ENCODE measurements at regions not wholly inside any gene's neighbourhood (a gene's known extent, or its start where the extent isn't known, plus 50 kb on each side); places are given as distances from the start of the nearest gene placed in this dataset.

DNA sequence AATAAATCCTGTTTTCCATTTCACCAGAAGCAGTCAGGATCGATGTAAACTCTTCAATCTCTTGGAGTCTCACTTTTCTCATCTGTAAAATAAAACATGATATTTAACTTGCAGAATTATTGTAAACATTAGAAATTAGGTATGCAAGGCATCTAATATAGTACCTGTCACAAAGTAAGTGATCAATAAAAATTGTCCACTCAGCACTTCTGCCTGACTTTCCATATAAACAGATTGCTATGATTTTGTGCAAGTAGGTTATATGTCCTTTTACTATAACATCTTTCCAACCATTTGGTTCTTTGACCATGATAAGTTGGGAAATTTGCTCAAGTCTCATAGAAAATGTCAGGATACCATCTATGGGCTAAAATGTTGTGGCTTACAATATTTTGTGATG, 148.8 kb upstream of the MTAP start (continued):
- no peak for TF ChIP-seq RAD21 (IDR thresholded peaks at IDR 0.05)

- Histone ChIP-seq H3K9ac (ENCODE audit: low read depth in 1 of 2, low read length in 2 of 2) (no peak overlapping the region), H3K4me1 (ENCODE audit: control insufficient read depth in 4 of 4, insufficient read depth in 4 of 4, low read length in 3 of 4) (no peaks in the 10 kb centered on the region), H3K4me3 (ENCODE audit: low read depth in 1 of 3, low read length in 3 of 3) (no peak overlapping the region), H3K27me3 (ENCODE audit: control insufficient read depth in 4 of 4, insufficient read depth in 4 of 4, low read length in 3 of 4) (peaks cover 0 to 3% (median under 1%) of the 10 kb centered on the region in 4 donors), H3K9me3 (ENCODE audit: control insufficient read depth in 4 of 4, low read length in 3 of 4) (no peaks in the 10 kb centered on the region), H3K27ac (ENCODE audit: low read depth in 1 of 2, low read length in 2 of 2) (no peak overlapping the region), H3K36me3 (ENCODE audit: control insufficient read depth in 4 of 4, insufficient read depth in 3 of 4, low read depth in 1 of 4, low read length in 3 of 4) (no peaks in the 10 kb centered on the region)
- TF ChIP-seq, protein P1, sequence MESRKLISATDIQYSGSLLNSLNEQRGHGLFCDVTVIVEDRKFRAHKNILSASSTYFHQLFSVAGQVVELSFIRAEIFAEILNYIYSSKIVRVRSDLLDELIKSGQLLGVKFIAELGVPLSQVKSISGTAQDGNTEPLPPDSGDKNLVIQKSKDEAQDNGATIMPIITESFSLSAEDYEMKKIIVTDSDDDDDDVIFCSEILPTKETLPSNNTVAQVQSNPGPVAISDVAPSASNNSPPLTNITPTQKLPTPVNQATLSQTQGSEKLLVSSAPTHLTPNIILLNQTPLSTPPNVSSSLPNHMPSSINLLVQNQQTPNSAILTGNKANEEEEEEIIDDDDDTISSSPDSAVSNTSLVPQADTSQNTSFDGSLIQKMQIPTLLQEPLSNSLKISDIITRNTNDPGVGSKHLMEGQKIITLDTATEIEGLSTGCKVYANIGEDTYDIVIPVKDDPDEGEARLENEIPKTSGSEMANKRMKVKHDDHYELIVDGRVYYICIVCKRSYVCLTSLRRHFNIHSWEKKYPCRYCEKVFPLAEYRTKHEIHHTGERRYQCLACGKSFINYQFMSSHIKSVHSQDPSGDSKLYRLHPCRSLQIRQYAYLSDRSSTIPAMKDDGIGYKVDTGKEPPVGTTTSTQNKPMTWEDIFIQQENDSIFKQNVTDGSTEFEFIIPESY (IDR thresholded peaks at IDR 0.05), result no peak
- TF ChIP-seq JUND (IDR thresholded peaks at IDR 0.05), result no peak
- no peak for TF ChIP-seq HNF4A (conservative IDR thresholded peaks at IDR 0.05)
- no peak for TF ChIP-seq RAD21 (IDR thresholded peaks at IDR 0.05)
- TF ChIP-seq, protein P2, sequence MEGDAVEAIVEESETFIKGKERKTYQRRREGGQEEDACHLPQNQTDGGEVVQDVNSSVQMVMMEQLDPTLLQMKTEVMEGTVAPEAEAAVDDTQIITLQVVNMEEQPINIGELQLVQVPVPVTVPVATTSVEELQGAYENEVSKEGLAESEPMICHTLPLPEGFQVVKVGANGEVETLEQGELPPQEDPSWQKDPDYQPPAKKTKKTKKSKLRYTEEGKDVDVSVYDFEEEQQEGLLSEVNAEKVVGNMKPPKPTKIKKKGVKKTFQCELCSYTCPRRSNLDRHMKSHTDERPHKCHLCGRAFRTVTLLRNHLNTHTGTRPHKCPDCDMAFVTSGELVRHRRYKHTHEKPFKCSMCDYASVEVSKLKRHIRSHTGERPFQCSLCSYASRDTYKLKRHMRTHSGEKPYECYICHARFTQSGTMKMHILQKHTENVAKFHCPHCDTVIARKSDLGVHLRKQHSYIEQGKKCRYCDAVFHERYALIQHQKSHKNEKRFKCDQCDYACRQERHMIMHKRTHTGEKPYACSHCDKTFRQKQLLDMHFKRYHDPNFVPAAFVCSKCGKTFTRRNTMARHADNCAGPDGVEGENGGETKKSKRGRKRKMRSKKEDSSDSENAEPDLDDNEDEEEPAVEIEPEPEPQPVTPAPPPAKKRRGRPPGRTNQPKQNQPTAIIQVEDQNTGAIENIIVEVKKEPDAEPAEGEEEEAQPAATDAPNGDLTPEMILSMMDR (IDR thresholded peaks at IDR 0.05; ENCODE audit: low read depth, low read length, missing input control), result no peak
- TF ChIP-seq FOXA1 (IDR thresholded peaks at IDR 0.05), result no peak
- TF ChIP-seq TAF1 (conservative IDR thresholded peaks at IDR 0.05), result no peak
- TF ChIP-seq ATF3 (IDR thresholded peaks at IDR 0.05), result no peak
- TF ChIP-seq EGR1 (IDR thresholded peaks at IDR 0.05; ENCODE audit: low read depth in 2 of 2), result no peak
- TF ChIP-seq SP1 (IDR thresholded peaks at IDR 0.05), result no peak
- TF ChIP-seq FOXA2 (IDR thresholded peaks at IDR 0.05), result no peak
- TF ChIP-seq NR2F2 (IDR thresholded peaks at IDR 0.05), result no peak
- TF ChIP-seq, protein P3, sequence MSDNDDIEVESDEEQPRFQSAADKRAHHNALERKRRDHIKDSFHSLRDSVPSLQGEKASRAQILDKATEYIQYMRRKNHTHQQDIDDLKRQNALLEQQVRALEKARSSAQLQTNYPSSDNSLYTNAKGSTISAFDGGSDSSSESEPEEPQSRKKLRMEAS (IDR thresholded peaks at IDR 0.05), result no peak
- no peak for TF ChIP-seq GABPA (IDR thresholded peaks at IDR 0.05 in 1 of 2, conservative IDR thresholded peaks at IDR 0.05 in 1 of 2)
- TF ChIP-seq HNF4G (IDR thresholded peaks at IDR 0.05), result no peak
- DNase-seq (ENCODE audit: low spot score), result no peak
- WGBS, result 64% methylated on average over 2 of the region's 2 CpGs
Observed at GRCh38 chr9:21656776-21657674, 145.4 kb upstream of the MTAP start.

DNA sequence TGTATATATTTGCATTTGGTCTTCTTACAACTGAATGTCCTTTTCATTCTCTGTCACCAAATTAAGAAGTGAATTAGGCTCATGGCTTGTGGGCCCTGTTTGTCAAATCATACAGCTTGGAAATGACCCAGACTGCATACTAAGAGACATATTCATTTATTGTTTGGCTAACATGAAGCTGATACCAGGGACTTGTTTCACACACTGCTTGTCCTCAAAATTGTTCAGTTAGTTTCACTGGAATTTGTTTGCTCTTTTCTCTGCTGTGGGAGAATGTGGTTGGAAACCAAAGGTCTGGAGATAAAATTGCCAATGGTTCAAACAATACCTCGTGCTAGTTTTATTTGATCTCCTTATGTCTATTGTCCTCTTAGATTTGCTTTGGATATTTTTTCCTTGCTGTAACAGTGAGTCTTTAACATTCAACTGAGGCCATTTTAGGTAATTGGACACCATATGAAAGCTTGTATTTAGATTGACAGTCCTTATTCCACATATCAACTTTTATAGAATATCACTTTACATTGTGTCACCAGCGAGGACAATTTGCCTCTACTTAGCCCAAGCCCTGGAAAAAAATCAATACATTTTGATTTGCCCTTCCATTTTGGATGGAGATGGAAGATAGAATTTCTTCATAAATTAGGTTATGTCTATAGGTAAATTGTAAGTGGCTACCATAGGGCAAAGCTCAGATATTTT, 144.3 kb upstream of the MTAP start:
- Histone ChIP-seq H3K9me3 (ENCODE audit: control insufficient read depth in 4 of 4, low read length in 3 of 4) (no peaks in the 10 kb centered on the region), H3K36me3 (ENCODE audit: control insufficient read depth in 4 of 4, insufficient read depth in 3 of 4, low read depth in 1 of 4, low read length in 3 of 4) (no peaks in the 10 kb centered on the region), H3K4me3 (ENCODE audit: low read depth in 1 of 3, low read length in 3 of 3) (no peak overlapping the region), H3K9ac (ENCODE audit: low read depth in 1 of 2, low read length in 2 of 2) (no peak overlapping the region), H3K27me3 (ENCODE audit: control insufficient read depth in 4 of 4, insufficient read depth in 4 of 4, low read length in 3 of 4) (peaks cover 0 to 3% (median under 1%) of the 10 kb centered on the region in 4 donors), H3K27ac (ENCODE audit: low read depth in 1 of 2, low read length in 2 of 2) (no peak overlapping the region), H3K4me1 (ENCODE audit: control insufficient read depth in 4 of 4, insufficient read depth in 4 of 4, low read length in 3 of 4) (no peaks in the 10 kb centered on the region)
- DNase-seq (ENCODE audit: low spot score), result no peak
- WGBS, result 51% methylated on average over 2 of the region's 2 CpGs
- TF ChIP-seq EGR1 (IDR thresholded peaks at IDR 0.05; ENCODE audit: low read depth in 2 of 2) (no peak), YY1 (IDR thresholded peaks at IDR 0.05) (no peak), SP1 (IDR thresholded peaks at IDR 0.05) (no peak), REST (IDR thresholded peaks at IDR 0.05) (no peak), TAF1 (conservative IDR thresholded peaks at IDR 0.05) (no peak), RAD21 (IDR thresholded peaks at IDR 0.05) (no peak), FOXA2 (IDR thresholded peaks at IDR 0.05) (no peak), FOXA1 (IDR thresholded peaks at IDR 0.05) (no peak), JUND (IDR thresholded peaks at IDR 0.05) (no peak), ATF3 (IDR thresholded peaks at IDR 0.05) (no peak)
- TF ChIP-seq, protein P1 (IDR thresholded peaks at IDR 0.05), result no peak

Measured in liver (tissue), 8 donors.